ENCODE measurements at regions not wholly inside any gene's neighbourhood (a gene's known extent, or its start where the extent isn't known, plus 50 kb on each side); places are given as distances from the start of the nearest gene placed in this dataset.

- H3K9me3 ChIP-seq (ENCODE audit: low read length) = peaks cover 6% of the 10 kb centered on the region
- Mint-ChIP-seq H3K36me3 (no peaks in the 10 kb centered on the region), H3K4me3 (no peak overlapping the region), H3K27me3 (no peaks in the 10 kb centered on the region), H3K9me3 (no peaks in the 10 kb centered on the region), H3K27ac (no peak overlapping the region), H3K4me1 (no peaks in the 10 kb centered on the region)
- H3K4me1 ChIP-seq (ENCODE audit: insufficient read depth, low read length) = no peaks in the 10 kb centered on the region
- no peak for DNase-seq
- no peaks in the 10 kb centered on the region for H3K27me3 ChIP-seq (ENCODE audit: insufficient read depth, low read length, poor library complexity, severe bottlenecking)
- CTCF ChIA-PET = no interaction called here
- H3K36me3 ChIP-seq (ENCODE audit: insufficient read depth, low read length) = no peaks in the 10 kb centered on the region
- no peak overlapping the region for H3K27ac ChIP-seq (ENCODE audit: low read depth, low read length)
- H3K4me3 ChIP-seq (ENCODE audit: low read length) = no peak overlapping the region
- POLR2A ChIA-PET = no interaction called here
Measured at GRCh38 chr10:4331150-4331549, 494.9 kb upstream of the AKR1E2 start.

- Mint-ChIP-seq H3K4me3 (no peak overlapping the region), H3K4me1 (no peaks in the 10 kb centered on the region), H3K9me3 (no peaks in the 10 kb centered on the region), H3K27ac (no peak overlapping the region), H3K27me3 (no peaks in the 10 kb centered on the region), H3K36me3 (no peaks in the 10 kb centered on the region)
- no peak overlapping the region for H3K4me3 ChIP-seq (ENCODE audit: low read length)
- H3K4me1 ChIP-seq (ENCODE audit: insufficient read depth, low read length) = no peaks in the 10 kb centered on the region
- DNase-seq = no peak
- CTCF ChIA-PET = no interaction called here
- H3K36me3 ChIP-seq (ENCODE audit: insufficient read depth, low read length) = no peaks in the 10 kb centered on the region
- POLR2A ChIA-PET = no interaction called here
- peaks cover 6% of the 10 kb centered on the region for H3K9me3 ChIP-seq (ENCODE audit: low read length)
- no peak overlapping the region for H3K27ac ChIP-seq (ENCODE audit: low read depth, low read length)
- no peaks in the 10 kb centered on the region for H3K27me3 ChIP-seq (ENCODE audit: insufficient read depth, low read length, poor library complexity, severe bottlenecking)
Measured at GRCh38 chr10:4330636-4331035, 495.4 kb upstream of the AKR1E2 start.

GRCh38 chr10:4329225-4329624 lies 496.8 kb upstream of the AKR1E2 start:
- no peak overlapping the region for H3K27ac ChIP-seq (ENCODE audit: low read depth, low read length)
- CTCF ChIA-PET = no interaction called here
- H3K4me1 ChIP-seq (ENCODE audit: insufficient read depth, low read length) = no peaks in the 10 kb centered on the region
- POLR2A ChIA-PET = no interaction called here
- H3K27me3 Mint-ChIP-seq = peaks cover 2 to 3% of the 10 kb centered on the region in 2 donors
- no peaks in the 10 kb centered on the region for H3K27me3 ChIP-seq (ENCODE audit: insufficient read depth, low read length, poor library complexity, severe bottlenecking)
- H3K9me3 Mint-ChIP-seq = no peaks in the 10 kb centered on the region
- no peaks in the 10 kb centered on the region for H3K36me3 ChIP-seq (ENCODE audit: insufficient read depth, low read length)
- no peak overlapping the region for H3K4me3 ChIP-seq (ENCODE audit: low read length)
- DNase-seq = no peak
- no peaks in the 10 kb centered on the region for H3K4me1 Mint-ChIP-seq
- H3K4me3 Mint-ChIP-seq = no peak overlapping the region
- no peak overlapping the region for H3K27ac Mint-ChIP-seq
- no peaks in the 10 kb centered on the region for H3K36me3 Mint-ChIP-seq
- H3K9me3 ChIP-seq (ENCODE audit: low read length) = peaks cover 6% of the 10 kb centered on the region

GRCh38 chr10:4326647-4327046 lies 499.4 kb upstream of the AKR1E2 start:
- H3K4me1 Mint-ChIP-seq = no peaks in the 10 kb centered on the region
- no peaks in the 10 kb centered on the region for H3K36me3 Mint-ChIP-seq
- Histone ChIP-seq H3K27me3 (ENCODE audit: insufficient read depth, low read length, poor library complexity, severe bottlenecking) (no peaks in the 10 kb centered on the region), H3K4me1 (ENCODE audit: insufficient read depth, low read length) (no peaks in the 10 kb centered on the region), H3K27ac (ENCODE audit: low read depth, low read length) (no peak overlapping the region), H3K9me3 (ENCODE audit: low read length) (no peaks in the 10 kb centered on the region), H3K36me3 (ENCODE audit: insufficient read depth, low read length) (no peaks in the 10 kb centered on the region), H3K4me3 (ENCODE audit: low read length) (no peak overlapping the region)
- no peak overlapping the region for H3K4me3 Mint-ChIP-seq
- POLR2A ChIA-PET = no interaction called here
- H3K27me3 Mint-ChIP-seq = peaks cover 3 to 4% of the 10 kb centered on the region in 2 donors
- CTCF ChIA-PET = no interaction called here
- no peak for DNase-seq
- H3K27ac Mint-ChIP-seq = no peak overlapping the region
- no peaks in the 10 kb centered on the region for H3K9me3 Mint-ChIP-seq

- H3K4me3 Mint-ChIP-seq = peak overlapping the region in 1 of 7 donors; percentile 59
- peaks cover 3 to 6% of the 10 kb centered on the region in 2 donors for H3K27me3 Mint-ChIP-seq
- peaks cover 0 to 3% (median 0%) of the 10 kb centered on the region in 5 donors for H3K9me3 Mint-ChIP-seq
- Histone ChIP-seq H3K4me3 (ENCODE audit: low read length) (no peak overlapping the region), H3K9me3 (ENCODE audit: low read length) (no peaks in the 10 kb centered on the region), H3K27me3 (ENCODE audit: insufficient read depth, low read length, poor library complexity, severe bottlenecking) (no peaks in the 10 kb centered on the region), H3K27ac (ENCODE audit: low read depth, low read length) (no peak overlapping the region), H3K4me1 (ENCODE audit: insufficient read depth, low read length) (no peaks in the 10 kb centered on the region), H3K36me3 (ENCODE audit: insufficient read depth, low read length) (no peaks in the 10 kb centered on the region)
- H3K36me3 Mint-ChIP-seq = no peaks in the 10 kb centered on the region
- no peak for DNase-seq
- ChIA-PET CTCF (no interaction called here), POLR2A (no interaction called here)
- H3K27ac Mint-ChIP-seq = peak overlapping the region in 3 of 8 donors; percentile 1 to 84 (median 71)
- no peaks in the 10 kb centered on the region for H3K4me1 Mint-ChIP-seq
Measured at GRCh38 chr10:4319870-4320367, 506.1 kb upstream of the AKR1E2 start.

GRCh38 chr10:4316161-4316810 lies 509.7 kb upstream of the AKR1E2 start:
- Histone ChIP-seq H3K27ac (ENCODE audit: low read depth, low read length) (no peak overlapping the region), H3K36me3 (ENCODE audit: insufficient read depth, low read length) (no peaks in the 10 kb centered on the region), H3K27me3 (ENCODE audit: insufficient read depth, low read length, poor library complexity, severe bottlenecking) (no peaks in the 10 kb centered on the region), H3K4me1 (ENCODE audit: insufficient read depth, low read length) (no peaks in the 10 kb centered on the region), H3K4me3 (ENCODE audit: low read length) (no peak overlapping the region), H3K9me3 (ENCODE audit: low read length) (no peaks in the 10 kb centered on the region)
- H3K4me1 Mint-ChIP-seq = no peaks in the 10 kb centered on the region
- peaks cover 0 to 3% (median 0%) of the 10 kb centered on the region in 5 donors for H3K9me3 Mint-ChIP-seq
- H3K4me3 Mint-ChIP-seq = no peak overlapping the region
- H3K27me3 Mint-ChIP-seq = peaks cover 0 to 4% of the 10 kb centered on the region in 2 donors
- H3K36me3 Mint-ChIP-seq = peaks cover 0 to 6% (median 2%) of the 10 kb centered on the region in 3 donors
- ChIA-PET POLR2A (no interaction called here), CTCF (no interaction called here)
- DNase-seq = no peak
- H3K27ac Mint-ChIP-seq = no peak overlapping the region

GRCh38 chr10:4315551-4315950 lies 510.5 kb upstream of the AKR1E2 start:
- no peak overlapping the region for H3K4me3 Mint-ChIP-seq
- H3K9me3 ChIP-seq (ENCODE audit: low read length) = no peaks in the 10 kb centered on the region
- H3K4me1 Mint-ChIP-seq = no peaks in the 10 kb centered on the region

GRCh38 chr10:4313051-4313450 lies 513.0 kb upstream of the AKR1E2 start:
- Mint-ChIP-seq H3K4me1 (no peaks in the 10 kb centered on the region), H3K4me3 (no peak overlapping the region), H3K27me3 (peaks cover 6 to 7% of the 10 kb centered on the region in 2 donors), H3K36me3 (peaks cover 0 to 17% (median 2%) of the 10 kb centered on the region in 3 donors), H3K9me3 (peaks cover 0 to 2% (median 0%) of the 10 kb centered on the region in 5 donors), H3K27ac (no peak overlapping the region)
- H3K9me3 ChIP-seq (ENCODE audit: low read length) = no peaks in the 10 kb centered on the region
- no peaks in the 10 kb centered on the region for H3K36me3 ChIP-seq (ENCODE audit: insufficient read depth, low read length)
- no peak overlapping the region for H3K4me3 ChIP-seq (ENCODE audit: low read length)
- H3K4me1 ChIP-seq (ENCODE audit: insufficient read depth, low read length) = no peaks in the 10 kb centered on the region
- ChIA-PET CTCF (no interaction called here), POLR2A (no interaction called here)
- no peak for DNase-seq
- H3K27me3 ChIP-seq (ENCODE audit: insufficient read depth, low read length, poor library complexity, severe bottlenecking) = no peaks in the 10 kb centered on the region
- no peak overlapping the region for H3K27ac ChIP-seq (ENCODE audit: low read depth, low read length)

More at GRCh38 chr10:4315551-4315950, 510.5 kb upstream of the AKR1E2 start:
- no peak for DNase-seq
- Histone ChIP-seq H3K36me3 (ENCODE audit: insufficient read depth, low read length) (no peaks in the 10 kb centered on the region), H3K27me3 (ENCODE audit: insufficient read depth, low read length, poor library complexity, severe bottlenecking) (no peaks in the 10 kb centered on the region), H3K4me3 (ENCODE audit: low read length) (no peak overlapping the region), H3K4me1 (ENCODE audit: insufficient read depth, low read length) (no peaks in the 10 kb centered on the region), H3K27ac (ENCODE audit: low read depth, low read length) (no peak overlapping the region)
- Mint-ChIP-seq H3K36me3 (peaks cover 0 to 8% (median 2%) of the 10 kb centered on the region in 3 donors), H3K27ac (no peak overlapping the region), H3K27me3 (peaks cover 0 to 4% of the 10 kb centered on the region in 2 donors), H3K9me3 (peaks cover 0 to 2% (median 0%) of the 10 kb centered on the region in 5 donors)
- CTCF ChIA-PET = no interaction called here
- POLR2A ChIA-PET = no interaction called here

Measured in CD8-positive, alpha-beta memory T cell (primary cell).